HUDEP-2 (cell line): ENCODE measurements at regions not wholly inside any gene's neighbourhood (a gene's known extent, or its start where the extent isn't known, plus 50 kb on each side); places are given as distances from the start of the nearest gene placed in this dataset.
A peak's percentile ranks its signal among the peaks of the same experiment; 100 is the strongest.

Experiments used
- DNase-seq, 76 experiments: peaks; one replicate each; lab custom pipeline; 2025; ENCODE audit not compliant: unreplicated experiment in 76 of 76; lab: John Stamatoyannopoulos, UW

- no peak for DNase-seq
Observed at GRCh38 chr17:55668312-55668920, 54.2 kb downstream of the TMEM100 start.

- DNase-seq: no peak
Observed at GRCh38 chr17:55666806-55667205, 55.9 kb downstream of the TMEM100 start.

GRCh38 chr17:55664287-55664686 is 58.4 kb downstream of the TMEM100 start:
- no peak for DNase-seq

- no peak for DNase-seq
Observed at GRCh38 chr17:55663400-55663799, 59.3 kb downstream of the TMEM100 start.

- DNase-seq: no peak
Observed at GRCh38 chr17:55661963-55662834, 60.5 kb downstream of the TMEM100 start.

- DNase-seq: no peak
Observed at GRCh38 chr17:55661256-55661758, 61.4 kb downstream of the TMEM100 start.

GRCh38 chr17:55660178-55660886 is 62.3 kb downstream of the TMEM100 start:
- DNase-seq: no peak

GRCh38 chr17:55659661-55660060 is 63.0 kb downstream of the TMEM100 start:
- DNase-seq: no peak

- no peak for DNase-seq
Observed at GRCh38 chr17:55655777-55656176, 66.9 kb downstream of the TMEM100 start.

GRCh38 chr17:55654821-55655220 is 67.8 kb downstream of the TMEM100 start:
- no peak for DNase-seq

GRCh38 chr17:55654022-55654421 is 68.6 kb downstream of the TMEM100 start:
- DNase-seq: no peak

- no peak for DNase-seq
Observed at GRCh38 chr17:55652825-55653224, 69.8 kb downstream of the TMEM100 start.

- no peak for DNase-seq
Observed at GRCh38 chr17:55652114-55652823, 70.4 kb downstream of the TMEM100 start.

GRCh38 chr17:55649957-55650597 is 72.6 kb downstream of the TMEM100 start:
- no peak for DNase-seq

- DNase-seq: no peak
Observed at GRCh38 chr17:55648086-55648485, 74.6 kb downstream of the TMEM100 start.

- DNase-seq: no peak
Observed at GRCh38 chr17:55645361-55645760, 77.3 kb downstream of the TMEM100 start.

GRCh38 chr17:55644346-55644745 is 78.3 kb downstream of the TMEM100 start:
- no peak for DNase-seq

GRCh38 chr17:55642741-55643140 is 79.9 kb downstream of the TMEM100 start:
- no peak for DNase-seq

GRCh38 chr17:55641676-55642081 is 81.0 kb downstream of the TMEM100 start:
- DNase-seq: peak in 25 of 76 experiments; percentile 2 to 43 (median 14)

- no peak for DNase-seq
Observed at GRCh38 chr17:55639096-55639495, 83.6 kb downstream of the TMEM100 start.
